Frontal cortex (tissue), 3 donors: ENCODE measurements at regions not wholly inside any gene's neighbourhood (a gene's known extent, or its start where the extent isn't known, plus 50 kb on each side); places are given as distances from the start of the nearest gene placed in this dataset.

Experiments
- DNase-seq, 2 donors: peaks; one replicate each; pipeline ENCODE4 v3.0.0; 2012; ENCODE audit warnings: low spot score in 2 of 2
- FAIRE-seq: peaks from 2 replicates; lab custom pipeline; 2012; peaks lifted over from hg19 to GRCh38; lab: Jason Lieb, UNC
- donor health status: control.
- donor health status: control.
- donor health status: control.

DNA sequence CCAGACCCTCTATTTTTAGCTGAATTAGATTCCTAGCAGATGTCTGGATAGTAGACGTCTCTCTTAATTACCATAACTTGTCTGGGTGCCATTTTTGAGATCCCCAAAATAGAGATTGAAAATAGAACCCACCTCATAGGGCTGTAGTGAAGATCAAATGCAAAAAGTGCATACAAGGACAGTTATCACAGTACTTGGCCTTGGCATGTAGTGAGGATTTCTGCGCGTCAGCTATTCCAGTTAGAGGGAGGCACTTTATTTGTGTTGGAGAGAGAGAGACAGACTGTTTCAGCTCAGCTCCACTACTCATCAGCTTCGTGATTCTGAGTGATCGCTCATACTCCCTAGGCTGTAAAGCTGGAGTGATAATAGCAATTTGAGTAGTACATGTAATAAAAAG lies 59.6 kb upstream of the CDH13 start:
- DNase-seq (no peak), FAIRE-seq (no peak)

DNA sequence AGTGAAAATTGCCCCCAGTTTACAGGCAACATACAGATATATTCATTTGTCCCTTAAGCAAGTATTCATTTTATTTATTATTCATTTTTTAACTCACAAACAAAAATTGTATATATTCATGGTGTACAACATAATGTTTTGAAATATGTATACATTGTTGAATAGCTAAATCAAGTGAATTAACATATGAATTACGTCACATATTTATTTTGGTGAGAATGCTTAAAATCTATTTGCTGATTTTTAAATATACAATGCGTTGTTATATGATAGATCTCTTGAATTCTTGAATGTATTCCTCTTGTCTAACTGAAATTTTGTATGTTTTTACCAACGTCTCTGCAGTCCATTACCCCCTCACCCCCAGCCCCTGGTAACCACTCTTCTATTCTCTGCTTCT lies 63.4 kb upstream of the CDH13 start:
- FAIRE-seq = no peak
- no peak for DNase-seq

DNA sequence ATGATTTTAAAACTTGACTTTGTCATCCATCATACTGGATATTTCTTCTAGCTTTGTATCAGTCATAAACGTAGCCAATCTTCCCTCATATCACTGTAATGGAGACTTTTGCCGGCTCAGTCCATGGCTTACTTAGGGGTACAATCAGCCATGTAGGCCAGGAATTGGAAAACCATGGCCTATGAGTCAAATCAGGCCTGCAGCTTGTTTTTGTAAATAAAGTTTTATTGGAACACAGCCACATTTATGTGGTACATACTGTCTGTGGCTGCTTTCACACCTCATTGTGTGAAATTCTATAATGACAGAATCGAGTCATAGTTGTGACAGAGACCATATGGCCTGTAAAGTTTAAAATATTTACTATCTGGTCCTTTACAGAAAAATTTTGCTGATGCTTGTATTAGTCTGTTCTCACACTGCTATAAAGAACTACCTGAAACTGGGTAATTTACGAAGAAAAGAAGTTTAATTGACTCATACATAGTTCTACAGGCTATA lies 64.5 kb upstream of the CDH13 start:
- FAIRE-seq (no peak), DNase-seq (no peak)

DNA sequence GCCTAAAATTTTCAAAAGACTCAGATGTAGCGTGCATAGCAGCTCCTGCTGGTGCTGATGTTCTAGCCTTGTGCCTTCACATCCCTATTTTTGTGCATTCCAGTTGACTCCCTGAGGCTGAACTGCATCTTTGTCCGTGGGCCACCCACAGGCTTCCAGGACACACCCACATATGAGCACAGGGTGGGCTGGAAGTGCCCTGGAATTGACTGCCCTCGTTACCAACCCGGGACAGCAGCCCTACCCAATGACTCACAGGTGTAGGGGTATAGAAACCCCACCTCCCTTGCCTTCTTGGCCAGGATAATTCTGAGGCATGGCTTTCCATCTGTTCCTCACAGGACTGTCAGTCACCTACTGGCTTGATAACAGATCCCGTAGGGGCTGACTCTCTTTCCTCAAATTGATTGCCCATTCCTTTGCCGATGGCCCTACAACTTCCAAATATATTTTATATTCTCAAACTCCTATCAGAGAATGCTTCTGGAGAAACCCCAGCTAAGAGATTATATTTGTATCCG lies 65.9 kb upstream of the CDH13 start:
- DNase-seq (no peak), FAIRE-seq (no peak)

DNA sequence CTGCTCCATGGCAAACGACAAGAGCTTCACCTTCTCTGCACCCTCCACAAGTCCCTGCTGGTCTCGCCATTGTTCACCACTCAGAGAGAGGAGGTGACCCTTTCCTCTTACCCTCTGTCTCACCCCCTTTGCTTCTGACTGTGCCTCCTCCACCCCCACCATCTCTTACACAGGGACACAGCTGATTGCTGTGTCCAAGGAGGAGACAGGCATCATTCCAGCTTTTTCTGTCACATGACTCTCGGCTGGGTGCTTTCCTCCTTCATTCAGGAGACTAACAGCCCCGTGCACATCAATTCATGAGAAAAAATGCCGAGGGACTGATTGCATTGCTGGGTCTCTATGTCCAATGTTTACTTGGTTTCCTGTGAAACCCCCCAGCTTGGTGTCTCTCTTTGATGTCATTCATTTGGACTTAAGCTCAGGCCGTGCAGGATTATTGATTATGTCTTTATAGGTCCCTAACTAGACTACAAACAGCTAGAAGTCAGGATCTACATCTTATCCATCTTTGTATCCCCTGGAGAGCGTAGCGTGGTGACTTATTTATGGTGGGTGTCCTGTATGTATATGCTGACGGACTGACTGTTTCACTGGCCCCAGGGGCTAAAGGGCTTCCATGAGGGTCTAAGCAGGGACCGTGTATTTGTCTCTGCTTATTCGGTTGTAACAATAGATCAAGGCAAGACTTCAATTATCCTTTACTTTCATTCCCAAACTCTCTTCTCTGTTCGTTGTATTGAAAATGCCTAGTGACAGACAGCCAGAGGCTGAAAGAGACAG lies 82.2 kb upstream of the CDH13 start:
- FAIRE-seq (no peak), DNase-seq (no peak)

DNA sequence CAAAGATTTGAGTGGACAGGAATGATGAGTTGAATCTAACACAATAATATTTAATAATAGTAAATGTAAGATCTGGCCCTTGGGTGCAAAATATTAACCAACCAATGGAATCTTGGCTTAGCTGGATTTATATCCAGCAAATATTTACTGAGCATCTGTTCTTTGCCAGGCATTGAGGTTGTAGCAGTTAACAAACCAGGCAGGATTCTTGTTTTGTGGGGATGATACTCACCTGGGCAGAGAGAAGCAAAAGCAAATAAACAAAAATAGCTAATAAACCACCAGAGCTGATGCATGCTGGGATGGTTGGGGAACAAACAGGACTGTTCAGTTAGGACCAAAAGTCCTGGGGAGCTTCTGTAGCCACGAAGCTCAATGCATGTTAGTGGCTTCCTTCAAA lies 84.1 kb upstream of the CDH13 start:
- DNase-seq (no peak), FAIRE-seq (no peak)

DNA sequence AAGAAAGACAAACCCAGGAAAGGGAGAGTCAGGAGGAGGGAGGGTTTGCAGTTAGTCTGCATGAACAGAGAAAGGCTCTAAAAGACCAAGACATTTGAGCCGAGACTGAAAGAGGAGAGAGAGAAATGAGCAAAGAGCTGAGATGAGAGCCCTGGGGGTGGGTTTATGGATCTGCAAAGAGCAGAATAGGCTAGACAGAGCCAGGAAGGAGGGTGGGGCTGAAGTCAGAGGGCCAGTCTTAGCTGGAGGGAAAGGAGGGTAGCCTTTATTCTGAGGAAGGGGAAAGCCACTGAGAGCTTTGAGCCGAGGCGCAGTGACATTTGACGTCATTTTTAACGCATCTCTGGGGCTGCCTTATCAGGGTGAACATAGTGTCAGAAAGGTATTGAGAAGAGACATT lies 85.7 kb upstream of the CDH13 start:
- no peak for FAIRE-seq
- no peak for DNase-seq

DNA sequence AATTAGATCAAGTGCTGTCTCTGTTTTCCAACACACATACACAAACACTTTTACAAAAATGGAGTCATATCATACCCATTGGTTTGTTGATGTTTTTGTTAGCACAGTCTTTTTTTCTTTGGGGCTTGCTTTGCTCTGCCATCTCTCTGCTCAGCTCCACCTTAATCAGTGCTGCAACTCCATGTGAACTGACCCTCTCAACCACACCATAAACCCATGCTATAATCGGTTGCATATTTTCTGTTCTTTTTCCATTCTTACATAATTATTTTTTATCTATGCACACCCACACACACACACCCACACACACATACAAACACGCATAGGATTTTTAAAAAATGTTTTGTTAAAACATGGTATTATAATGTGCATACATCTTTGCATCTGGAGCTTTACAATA lies 91.0 kb upstream of the CDH13 start:
- FAIRE-seq (no peak), DNase-seq (no peak)

DNA sequence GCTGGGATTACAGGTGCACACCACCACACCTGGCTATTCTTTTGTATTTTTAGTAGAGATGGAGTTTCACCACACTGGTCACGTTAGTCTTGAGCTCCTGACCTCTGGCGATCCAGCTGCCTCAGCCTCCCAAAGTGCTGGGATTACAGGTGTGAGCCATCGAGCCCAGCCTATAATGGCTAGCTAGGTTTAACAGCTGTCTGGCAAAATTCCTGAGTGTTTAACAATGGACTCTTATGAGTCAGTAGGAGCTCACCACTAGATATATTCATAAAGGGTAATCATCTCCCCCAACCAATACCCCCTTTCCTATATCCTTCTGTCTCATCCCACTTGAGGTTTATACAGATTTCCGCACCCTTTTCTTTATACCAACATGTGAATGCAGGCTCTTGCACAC lies 91.5 kb upstream of the CDH13 start:
- DNase-seq (no peak), FAIRE-seq (no peak)

DNA sequence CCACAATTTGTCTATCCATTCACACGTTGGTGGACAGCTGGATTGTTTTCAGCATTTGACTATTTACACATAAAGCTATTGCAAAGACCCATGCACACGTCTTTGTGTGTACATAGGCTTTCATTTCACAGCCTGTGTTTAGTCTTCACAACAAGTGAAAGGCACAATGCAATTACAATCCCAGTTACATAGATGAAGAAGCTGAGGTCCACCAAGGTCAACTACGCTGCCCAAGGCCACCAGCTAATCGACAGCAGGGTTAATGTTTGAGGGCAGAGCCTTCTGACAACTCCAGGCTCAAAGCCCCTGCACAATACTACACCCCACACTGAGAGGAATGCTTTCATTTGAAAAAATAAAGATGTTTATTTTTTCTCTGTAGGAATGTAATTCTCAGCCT lies 93.6 kb upstream of the CDH13 start:
- FAIRE-seq = no peak
- DNase-seq = no peak

DNA sequence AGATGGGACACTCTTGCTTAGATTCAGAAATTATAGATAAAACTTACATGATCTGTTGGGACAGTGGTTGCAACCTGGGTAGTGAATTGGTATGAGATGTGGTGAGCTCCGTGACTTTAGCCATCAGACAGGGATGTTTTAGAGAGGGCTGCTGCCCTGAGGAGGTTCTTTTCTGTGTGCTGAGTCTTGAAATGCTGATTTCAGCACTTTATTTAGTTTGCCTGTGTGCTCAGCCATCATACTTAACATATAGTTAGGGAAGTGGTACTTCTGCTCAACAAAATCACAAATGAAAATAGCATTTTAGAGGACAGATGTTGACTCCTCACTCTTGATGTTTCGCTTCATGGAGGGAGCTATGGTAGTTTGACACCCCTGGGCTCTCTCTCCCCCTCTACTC lies 95.9 kb upstream of the CDH13 start:
- FAIRE-seq = no peak
- DNase-seq = no peak

DNA sequence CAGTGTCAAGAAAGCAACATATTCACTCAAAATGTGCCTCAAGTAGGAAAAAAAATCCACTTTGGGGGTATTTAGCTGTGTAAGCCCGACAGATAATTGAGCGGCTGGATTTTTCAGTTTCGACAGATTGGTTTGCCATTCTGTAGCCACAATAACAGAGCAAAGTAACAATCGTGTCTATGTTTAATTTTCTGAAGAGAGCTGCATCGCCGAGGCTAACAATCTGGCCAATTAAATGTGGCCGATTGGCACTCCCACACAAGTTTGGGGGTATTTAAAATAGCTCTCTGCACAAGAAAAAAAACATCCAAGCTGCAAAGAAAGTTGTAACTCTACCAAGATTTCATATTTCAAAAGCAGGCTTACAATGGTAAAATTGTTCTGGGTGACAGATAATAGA lies 99.7 kb upstream of the CDH13 start:
- FAIRE-seq = no peak

DNA sequence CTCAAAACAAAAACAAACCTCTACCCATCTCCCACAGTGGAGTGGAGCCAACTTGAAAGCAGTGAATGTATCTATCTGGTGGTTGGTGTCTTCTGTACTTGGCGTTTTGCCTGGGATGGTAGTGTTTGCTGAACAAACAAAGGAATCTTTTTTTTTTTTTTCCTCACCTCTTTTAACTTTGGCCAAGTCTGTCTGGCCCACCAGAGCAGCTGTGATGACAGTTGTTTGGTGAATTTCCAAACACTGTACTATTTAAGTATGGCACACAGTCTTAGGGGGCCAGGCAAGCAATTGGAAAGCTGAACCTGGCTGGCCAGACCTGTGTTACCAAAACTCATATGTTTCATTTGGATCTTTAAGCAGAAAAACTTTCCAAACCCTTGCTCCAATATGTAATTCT lies 101.8 kb upstream of the CDH13 start:
- no peak for DNase-seq
- no peak for FAIRE-seq

More for the DNA sequence above, 99.7 kb upstream of the CDH13 start:
- no peak for DNase-seq

DNA sequence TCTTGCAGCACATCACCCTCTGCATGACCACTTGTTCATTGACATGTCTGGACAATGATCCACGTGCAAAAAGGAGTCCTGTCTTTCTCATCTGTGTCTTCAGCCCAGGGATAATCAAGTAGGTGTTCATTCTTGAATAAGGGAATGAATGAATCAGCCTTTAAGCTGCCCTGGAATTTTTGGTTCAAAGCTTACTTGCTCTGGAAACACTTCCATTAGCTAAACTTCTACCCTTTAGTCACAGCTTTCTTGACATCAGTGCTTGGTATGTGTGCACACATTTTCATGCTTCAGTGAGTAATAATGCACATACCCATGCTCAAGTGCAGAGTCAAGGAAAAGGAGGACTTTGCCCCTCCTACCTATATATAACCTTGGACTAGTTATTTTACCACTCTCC lies 103.0 kb upstream of the CDH13 start:
- DNase-seq = no peak
- FAIRE-seq = no peak

DNA sequence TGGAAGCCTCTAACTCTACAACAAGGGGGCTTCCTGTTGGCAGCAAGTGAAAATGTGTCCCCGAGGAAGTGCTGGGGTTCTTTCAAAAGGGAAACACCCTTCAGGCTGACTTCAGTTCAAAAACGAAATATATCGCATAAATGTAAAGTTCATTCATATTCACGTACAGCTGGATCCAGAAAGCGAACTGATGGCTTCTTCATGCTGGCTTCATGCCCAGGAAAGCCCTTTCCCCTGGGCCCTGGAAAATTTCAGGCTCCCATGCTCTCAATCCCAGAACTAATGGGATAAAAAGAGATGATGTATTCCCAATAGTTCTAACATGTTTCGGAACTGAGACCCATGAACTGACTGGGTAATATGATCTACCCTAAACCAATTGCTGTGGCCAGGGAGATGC lies 104.7 kb upstream of the CDH13 start:
- FAIRE-seq = no peak
- no peak for DNase-seq

DNA sequence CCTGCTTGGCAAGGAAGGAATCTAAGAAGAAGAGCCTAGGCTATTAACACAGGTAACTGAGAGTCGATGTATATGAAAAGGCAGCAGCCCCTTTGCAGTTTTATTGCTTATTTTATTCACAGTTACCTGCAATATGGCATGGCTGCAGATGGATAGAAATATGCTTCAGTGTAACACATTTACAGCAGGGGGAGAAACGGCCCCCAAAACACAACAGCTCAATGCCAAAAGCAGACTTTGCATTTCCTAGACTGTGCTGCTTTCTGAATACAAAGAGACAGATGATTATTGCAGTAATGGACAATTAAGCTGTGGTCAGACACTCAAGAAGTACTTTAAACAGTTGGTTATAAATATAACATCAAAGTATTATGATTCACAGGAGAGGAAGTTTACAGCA lies 108.0 kb upstream of the CDH13 start:
- DNase-seq (no peak), FAIRE-seq (no peak)

DNA sequence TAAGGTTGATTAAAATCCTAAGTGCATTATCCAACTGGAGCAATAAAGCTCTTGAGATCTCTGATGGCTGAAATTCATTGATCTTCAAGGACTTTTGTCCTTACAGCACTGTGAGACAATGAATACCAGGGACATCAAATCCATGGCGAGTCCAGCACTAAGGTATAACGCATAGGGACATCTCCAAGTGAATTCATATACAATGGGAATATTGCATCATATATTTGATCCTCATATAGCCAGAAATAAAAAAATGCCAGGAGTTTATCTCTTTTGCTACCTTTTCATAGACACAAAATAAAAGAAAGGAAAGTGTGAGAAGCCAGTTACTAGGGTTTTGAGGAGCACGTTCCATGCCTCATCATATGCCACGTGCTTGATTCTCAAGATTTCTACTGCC lies 112.5 kb upstream of the CDH13 start:
- no peak for FAIRE-seq
- no peak for DNase-seq

DNA sequence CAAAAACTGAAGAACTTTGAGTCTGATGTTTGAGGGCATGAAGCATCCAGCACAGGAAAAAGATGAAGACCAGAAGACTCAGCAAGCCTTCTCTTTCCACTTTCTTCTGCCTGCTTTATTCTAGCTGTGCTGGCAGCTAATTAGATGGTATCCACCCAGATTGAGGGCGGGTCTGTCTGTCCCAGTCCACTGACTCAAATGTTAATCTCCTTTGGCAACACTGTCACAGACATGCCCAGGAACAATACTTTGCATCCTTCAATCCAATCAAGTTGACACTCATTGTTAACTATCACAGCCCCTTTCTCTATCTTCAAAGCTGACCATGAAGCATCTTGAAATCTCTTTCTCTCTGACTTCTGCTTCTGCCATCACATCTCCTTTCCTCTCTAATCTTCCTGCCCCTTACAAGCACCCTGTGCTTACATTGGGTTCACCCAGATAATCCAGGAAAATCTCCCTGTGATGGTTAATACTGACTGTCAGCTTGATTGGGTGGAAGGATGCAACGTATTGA lies 115.9 kb upstream of the CDH13 start:
- FAIRE-seq = no peak
- DNase-seq = no peak

DNA sequence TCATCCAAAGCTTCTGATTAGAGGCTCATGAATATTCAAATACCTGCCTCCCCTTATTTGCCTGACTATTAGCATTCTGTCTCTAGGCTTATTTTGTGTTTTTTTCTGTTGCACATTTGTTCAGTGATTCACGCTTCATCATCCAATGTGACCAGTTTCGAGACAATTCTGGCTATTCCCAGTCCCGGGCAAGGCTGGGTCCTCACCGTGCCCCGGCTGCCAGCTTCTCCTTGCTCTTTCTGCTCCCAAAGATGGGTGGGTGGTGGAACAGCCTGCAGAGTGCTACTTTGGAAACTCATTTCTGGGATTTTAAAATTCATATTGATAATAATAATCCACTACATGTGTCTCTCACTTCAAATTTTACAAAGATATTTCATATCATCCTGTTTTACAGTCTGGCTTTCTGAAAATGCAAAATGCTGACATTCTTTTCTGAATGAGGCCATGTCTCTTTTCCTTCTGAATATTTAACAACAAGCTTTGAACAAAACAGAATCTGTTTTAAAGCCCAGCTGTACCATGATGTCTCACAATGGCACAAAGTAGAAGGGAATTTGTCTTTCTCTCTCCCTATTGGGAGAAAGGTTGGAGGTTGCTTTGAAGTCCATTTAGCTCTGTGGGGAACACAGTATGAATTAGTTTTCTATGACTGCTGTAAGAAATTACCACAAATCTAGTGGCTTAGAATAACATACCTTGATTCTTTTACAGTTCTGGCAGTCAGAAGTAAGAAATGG lies 116.9 kb upstream of the CDH13 start:
- no peak for FAIRE-seq
- peak in 1 of 2 donors; percentile 18 for DNase-seq

DNA sequence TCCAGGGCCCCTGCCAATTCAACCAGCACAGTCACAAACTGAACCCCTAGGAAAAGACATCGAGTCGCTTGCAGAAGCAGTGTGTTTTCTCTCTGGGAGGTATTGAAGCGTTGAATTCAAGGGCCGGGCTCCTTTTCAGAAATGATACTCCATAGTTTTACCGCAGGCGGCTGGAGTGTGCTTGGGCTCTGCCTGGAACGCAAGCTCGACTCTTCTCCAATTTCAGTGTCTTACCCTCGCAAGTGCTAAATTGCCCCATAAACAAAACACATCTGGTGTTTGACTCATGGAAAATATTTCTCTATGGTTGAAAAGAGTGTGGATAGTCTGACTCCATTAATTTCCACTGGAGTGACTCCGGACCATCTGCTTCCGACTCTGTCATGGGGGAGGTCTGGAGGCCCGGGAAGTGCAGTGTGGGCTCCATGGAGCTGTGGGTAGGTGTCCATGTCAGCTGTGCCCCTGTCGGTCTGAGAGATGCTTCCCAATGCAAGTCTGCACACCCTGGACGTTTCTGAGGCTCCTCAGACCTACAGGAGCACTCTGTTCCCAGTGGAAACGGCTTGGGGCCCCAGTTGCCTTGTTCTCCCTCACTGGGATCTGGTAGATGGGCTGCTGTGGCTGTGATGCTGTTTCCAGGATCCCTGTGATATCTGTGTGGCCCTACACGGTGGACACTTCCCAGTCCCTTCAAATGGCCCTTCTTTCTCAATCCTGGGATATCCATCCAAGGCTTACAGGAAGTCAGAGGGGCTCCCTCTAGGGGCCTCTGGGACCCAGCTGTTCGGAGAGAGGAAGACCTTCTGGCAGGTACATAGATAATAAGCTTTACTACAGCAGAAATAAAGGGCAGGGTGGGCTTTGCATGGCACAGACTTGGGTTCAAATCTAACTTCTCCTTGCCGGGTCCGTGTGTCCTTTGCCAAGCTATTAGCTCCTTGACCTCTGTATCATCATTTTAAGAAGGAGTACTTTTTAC lies 119.8 kb upstream of the CDH13 start:
- no peak for DNase-seq
- no peak for FAIRE-seq
